Panc1 (cell line): ENCODE measurements at regions not wholly inside any gene's neighbourhood (a gene's known extent, or its start where the extent isn't known, plus 50 kb on each side); places are given as distances from the start of the nearest gene placed in this dataset.

Source experiments
- ATAC-seq: fragments of 200-7000 bp; cut with Tn5 transposase; 2 replicates; pipeline ENCODE4 v1.9.1; 2020; ENCODE audit warnings: mild to moderate bottlenecking, moderate library complexity
- BruUV-seq: library from RNA; stranded (reverse); fragments of 400-500 nt; replicated peaks from 2 replicates; lab custom pipeline; 2021; lab: Mats Ljungman, UMichigan
- CTCF ChIA-PET: fragments of 300-600 bp; sonication (Branson Sonifier 250); formaldehyde crosslinking; loops from one replicate; lab custom pipeline; 2022; ENCODE audit warnings: antibody characterized with exemption; lab: Charles Lee
- POLR2A ChIA-PET: fragments of 300-600 bp; sonication (Branson Sonifier 250); formaldehyde crosslinking; loops from one replicate; lab custom pipeline; 2022; ENCODE audit warnings: antibody characterized with exemption; lab: Charles Lee
- DNase-seq: peaks from one replicate; pipeline ENCODE4 v3.0.0-alpha.2; 2010; ENCODE audit warnings: low read depth, low spot score
- H3K27ac ChIP-seq: 2 replicates; pipeline ENCODE4 v1.5.1; 2011; ENCODE audit warnings: mild to moderate bottlenecking, low read length, inconsistent platforms
- H3K27me3 ChIP-seq: fragments of 200-500 bp; sonication (Bioruptor generic); 2 replicates; pipeline ENCODE4 v1.6.0; 2014; ENCODE audit warnings: low read length, inconsistent platforms; ENCODE audit not compliant: control insufficient read depth, insufficient read depth
- H3K36me3 ChIP-seq: fragments of 200-500 bp; sonication (Bioruptor generic); 2 replicates; pipeline ENCODE4 v1.5.1; 2014; ENCODE audit warnings: inconsistent platforms, mild to moderate bottlenecking, low read length, moderate library complexity; ENCODE audit not compliant: control insufficient read depth, insufficient read depth
- H3K4me1 ChIP-seq: 2 replicates; pipeline ENCODE4 v1.5.1; 2011; ENCODE audit warnings: inconsistent platforms, mild to moderate bottlenecking, low read length, moderate library complexity; ENCODE audit not compliant: control insufficient read depth, insufficient read depth
- H3K4me3 ChIP-seq, 2 experiments: 2 replicates each; pipeline ENCODE4 v1.5.1; 2011 to 2012; ENCODE audit warnings: low read depth in 2 of 2, low read length in 2 of 2, mild to moderate bottlenecking in 2 of 2, inconsistent platforms in 1 of 2, moderate library complexity in 1 of 2
- H3K9me3 ChIP-seq: fragments of 200-500 bp; sonication (Bioruptor generic); 2 replicates; pipeline ENCODE4 v1.5.1; 2014; ENCODE audit warnings: low read depth, mild to moderate bottlenecking, inconsistent platforms, low read length, moderate library complexity; ENCODE audit not compliant: control insufficient read depth, insufficient read depth
- CTCF ChIP-seq: fragments of 450-650 bp; IDR thresholded peaks from 2 replicates; pipeline ENCODE4 v1.5.1; 2017; ENCODE audit warnings: mild to moderate bottlenecking
- POLR2AphosphoS5 ChIP-seq: IDR thresholded peaks from 2 replicates; pipeline ENCODE4 v1.6.1; 2012; ENCODE audit warnings: mild to moderate bottlenecking, low read depth, low read length, moderate library complexity
- SIN3A ChIP-seq: IDR thresholded peaks from 2 replicates; pipeline ENCODE4 v1.6.1; 2012; ENCODE audit warnings: low read depth, mild to moderate bottlenecking, low read length, moderate library complexity, borderline replicate concordance; ENCODE audit not compliant: insufficient read depth
- TCF7L2 ChIP-seq: IDR thresholded peaks from 2 replicates; pipeline ENCODE4 v1.6.1; 2011; ENCODE audit warnings: mild to moderate bottlenecking, low read depth, low read length, inconsistent platforms
- in situ Hi-C: cut with HindIII; loops from 2 replicates; pipeline ENCODE4 v1.10.0; 2016; ENCODE audit warnings: low sequenced_read_pairs, low pct_unique_long_range_greater_than_20kb
- intact Hi-C: fragments of 100-400 bp; cut with micrococcal nuclease; formaldehyde crosslinking; loops from one replicate; pipeline ENCODE4 v1.10.0; 2022; ENCODE audit not compliant: unreplicated experiment
- TF ChIP-seq, protein P1 (sequence below), 2 experiments: IDR thresholded peaks; 2 replicates each; pipeline ENCODE4 v1.6.1; 2011 to 2012; ENCODE audit warnings: low read depth in 2 of 2, control low read depth in 1 of 2, low read length in 1 of 2, mild to moderate bottlenecking in 1 of 2, moderate library complexity in 1 of 2; ENCODE audit not compliant: insufficient read depth in 1 of 2

- Histone ChIP-seq H3K4me3 (no peak overlapping the region), H3K27ac (no peak overlapping the region), H3K27me3 (no peaks in the 10 kb centered on the region), H3K36me3 (no peaks in the 10 kb centered on the region), H3K4me1 (no peaks in the 10 kb centered on the region), H3K9me3 (no peaks in the 10 kb centered on the region)
- ChIA-PET CTCF (no interaction called here), POLR2A (no interaction called here)
- BruUV-seq: no TSS peak
- TF ChIP-seq TCF7L2 (no peak), POLR2AphosphoS5 (no peak), SIN3A (no peak), CTCF (no peak)
- TF ChIP-seq, protein P1, sequence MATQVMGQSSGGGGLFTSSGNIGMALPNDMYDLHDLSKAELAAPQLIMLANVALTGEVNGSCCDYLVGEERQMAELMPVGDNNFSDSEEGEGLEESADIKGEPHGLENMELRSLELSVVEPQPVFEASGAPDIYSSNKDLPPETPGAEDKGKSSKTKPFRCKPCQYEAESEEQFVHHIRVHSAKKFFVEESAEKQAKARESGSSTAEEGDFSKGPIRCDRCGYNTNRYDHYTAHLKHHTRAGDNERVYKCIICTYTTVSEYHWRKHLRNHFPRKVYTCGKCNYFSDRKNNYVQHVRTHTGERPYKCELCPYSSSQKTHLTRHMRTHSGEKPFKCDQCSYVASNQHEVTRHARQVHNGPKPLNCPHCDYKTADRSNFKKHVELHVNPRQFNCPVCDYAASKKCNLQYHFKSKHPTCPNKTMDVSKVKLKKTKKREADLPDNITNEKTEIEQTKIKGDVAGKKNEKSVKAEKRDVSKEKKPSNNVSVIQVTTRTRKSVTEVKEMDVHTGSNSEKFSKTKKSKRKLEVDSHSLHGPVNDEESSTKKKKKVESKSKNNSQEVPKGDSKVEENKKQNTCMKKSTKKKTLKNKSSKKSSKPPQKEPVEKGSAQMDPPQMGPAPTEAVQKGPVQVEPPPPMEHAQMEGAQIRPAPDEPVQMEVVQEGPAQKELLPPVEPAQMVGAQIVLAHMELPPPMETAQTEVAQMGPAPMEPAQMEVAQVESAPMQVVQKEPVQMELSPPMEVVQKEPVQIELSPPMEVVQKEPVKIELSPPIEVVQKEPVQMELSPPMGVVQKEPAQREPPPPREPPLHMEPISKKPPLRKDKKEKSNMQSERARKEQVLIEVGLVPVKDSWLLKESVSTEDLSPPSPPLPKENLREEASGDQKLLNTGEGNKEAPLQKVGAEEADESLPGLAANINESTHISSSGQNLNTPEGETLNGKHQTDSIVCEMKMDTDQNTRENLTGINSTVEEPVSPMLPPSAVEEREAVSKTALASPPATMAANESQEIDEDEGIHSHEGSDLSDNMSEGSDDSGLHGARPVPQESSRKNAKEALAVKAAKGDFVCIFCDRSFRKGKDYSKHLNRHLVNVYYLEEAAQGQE (IDR thresholded peaks at IDR 0.05; ENCODE audit: insufficient read depth in 1 of 2, low read depth in 2 of 2, low read length in 1 of 2): no peak
- DNase-seq (no peak), ATAC-seq (no peak)
- intact Hi-C loops (no loop called here), in situ Hi-C loops (no loop called here)
Measured at GRCh38 chr10:36050763-36051499, 408.8 kb upstream of the FZD8 start.

DNA sequence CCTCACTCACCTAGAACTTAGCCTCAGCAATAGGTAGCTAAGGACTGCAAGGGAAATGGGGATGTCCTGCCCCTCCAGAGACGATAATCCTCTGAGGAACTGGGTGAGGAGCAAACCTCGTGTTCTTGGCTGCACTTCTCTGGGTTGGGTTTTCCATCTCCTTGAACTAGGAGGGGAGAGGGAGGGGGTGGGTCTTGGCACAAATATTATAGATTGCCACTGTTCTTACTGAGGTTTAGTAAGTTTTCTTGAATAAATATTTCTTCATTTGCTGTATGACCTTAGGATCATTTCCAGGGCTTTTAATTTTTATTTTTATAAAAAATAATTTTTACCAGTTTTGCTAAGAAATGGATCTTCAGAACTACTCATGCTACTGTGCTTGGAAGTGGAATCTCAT lies 406.7 kb upstream of the FZD8 start:
- BruUV-seq: no TSS peak
- H3K4me1 ChIP-seq: no peaks in the 10 kb centered on the region

More for the DNA sequence above, 406.7 kb upstream of the FZD8 start:
- ChIA-PET POLR2A (no interaction called here), CTCF (no interaction called here)
- ATAC-seq (no peak), DNase-seq (no peak)
- Histone ChIP-seq H3K9me3 (no peaks in the 10 kb centered on the region), H3K36me3 (no peaks in the 10 kb centered on the region), H3K27me3 (no peaks in the 10 kb centered on the region), H3K27ac (no peak overlapping the region), H3K4me3 (no peak overlapping the region)
- intact Hi-C loops: no loop called here
- in situ Hi-C loops: no loop called here
- TF ChIP-seq TCF7L2: no peak
- no peak for TF ChIP-seq POLR2AphosphoS5
- TF ChIP-seq SIN3A: no peak
- TF ChIP-seq, protein P1 (IDR thresholded peaks at IDR 0.05; ENCODE audit: insufficient read depth in 1 of 2, low read depth in 2 of 2, low read length in 1 of 2): no peak
- no peak for TF ChIP-seq CTCF
